IPS DF 4.7 (cell line): ENCODE measurements at regions not wholly inside any gene's neighbourhood (a gene's known extent, or its start where the extent isn't known, plus 50 kb on each side); places are given as distances from the start of the nearest gene placed in this dataset.

ENCODE experiments used
- DNase-seq: peaks from one replicate; pipeline ENCODE4 v3.0.0-alpha.2; 2013; ENCODE audit warnings: low spot score; ENCODE audit errors: extremely low read depth

DNA sequence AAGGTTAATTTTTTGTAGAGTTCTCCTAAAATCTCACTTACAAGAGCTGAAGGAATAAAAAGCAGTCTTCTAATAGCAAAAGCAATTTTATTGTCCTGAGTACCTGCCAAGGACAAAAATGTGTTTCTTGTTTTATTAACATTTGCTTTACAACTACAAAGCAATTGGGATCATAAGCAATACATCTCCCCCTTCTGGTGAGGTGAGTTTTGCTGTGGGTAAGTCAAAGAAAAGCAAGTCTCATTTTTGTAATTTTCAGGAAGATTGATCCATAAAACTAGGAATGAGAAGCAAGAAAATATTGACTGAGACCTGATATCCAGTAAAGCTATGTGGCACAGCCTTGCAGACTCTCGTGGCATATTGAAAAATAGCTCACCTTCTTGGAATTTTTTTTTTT lies 2162.7 kb downstream of the NCAM2 start:
- no peak for DNase-seq

DNA sequence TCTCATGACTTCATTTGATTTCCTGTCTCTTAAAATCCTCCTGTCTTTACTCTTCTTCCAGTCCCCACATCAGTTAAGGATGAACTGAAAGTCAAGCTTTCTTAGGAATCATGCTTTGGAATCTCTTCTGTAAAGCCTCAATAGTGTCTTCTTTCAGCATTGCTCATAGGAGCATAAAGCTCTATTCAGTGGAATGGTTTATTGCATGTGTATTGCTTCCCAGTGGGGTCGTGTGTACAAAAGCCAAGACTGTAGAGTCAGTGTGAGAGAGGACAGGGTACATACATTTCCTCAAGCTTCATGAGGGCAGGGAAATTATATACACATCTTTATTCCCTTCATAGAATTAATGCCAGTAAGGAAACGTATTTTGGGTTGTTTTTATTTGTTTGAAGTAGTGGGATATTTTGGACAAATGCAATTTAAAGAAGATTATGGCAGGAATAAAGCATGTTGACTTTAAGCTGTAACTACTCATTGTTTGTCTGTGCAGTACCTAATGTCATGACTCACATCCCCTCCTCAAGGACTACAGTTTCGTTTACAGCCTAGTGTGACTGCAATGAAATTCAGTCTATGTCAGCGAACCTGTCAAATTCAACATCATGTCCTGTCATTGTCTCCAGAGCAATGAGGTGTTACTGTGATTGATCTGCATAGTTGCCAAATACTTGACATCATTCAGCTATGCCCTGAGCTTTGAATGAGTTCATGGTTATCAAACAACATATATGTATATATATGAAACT lies 2164.2 kb downstream of the NCAM2 start:
- DNase-seq, result no peak
